NCI-H345 (cell line): ENCODE measurements at regions not wholly inside any gene's neighbourhood (a gene's known extent, or its start where the extent isn't known, plus 50 kb on each side); places are given as distances from the start of the nearest gene placed in this dataset.

Source experiments
- DNase-seq: peaks from one replicate; lab custom pipeline; 2025; lab: John Stamatoyannopoulos, UW

DNA sequence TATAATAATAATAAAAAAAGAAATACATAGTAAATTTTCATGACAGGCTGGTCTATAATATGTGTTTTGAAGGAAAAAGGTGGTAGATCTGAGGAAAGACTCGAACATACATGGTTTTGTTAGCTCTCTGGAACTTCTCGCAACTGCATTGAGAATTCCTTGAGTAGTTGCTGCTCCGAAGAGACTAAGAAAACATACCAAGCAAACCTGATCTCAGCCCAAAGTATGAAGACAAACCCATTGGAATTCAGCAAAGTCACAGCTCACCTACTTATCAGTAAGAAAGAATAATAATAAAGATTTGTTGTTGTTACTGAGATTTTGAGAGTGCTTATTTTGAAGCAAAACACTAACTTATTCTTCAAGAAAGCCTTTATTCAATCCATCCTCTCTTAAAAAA lies 1107.1 kb upstream of the EYS start:
- DNase-seq: no peak

DNA sequence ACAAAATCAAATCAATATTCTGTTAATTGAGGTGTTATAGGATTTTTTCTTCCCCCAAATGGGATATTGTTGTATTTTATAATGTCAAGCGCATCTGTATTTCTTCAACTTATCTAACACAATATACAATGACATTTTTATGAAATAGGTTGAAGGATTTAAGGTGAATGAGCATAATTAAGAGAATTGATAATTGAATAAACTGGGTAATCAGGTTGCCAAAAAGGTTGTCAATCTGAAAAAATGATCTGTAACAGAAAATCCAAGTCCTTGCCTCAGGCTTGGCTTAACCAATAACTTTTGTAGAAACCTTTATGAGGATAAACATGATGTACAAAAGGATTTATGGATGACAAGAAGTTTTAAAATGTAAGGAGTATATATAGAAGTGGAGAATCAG lies 1101.7 kb upstream of the EYS start:
- DNase-seq: no peak

GRCh38 chr6:66796987-66797386 lies 1090.0 kb upstream of the EYS start:
- no peak for DNase-seq

DNA sequence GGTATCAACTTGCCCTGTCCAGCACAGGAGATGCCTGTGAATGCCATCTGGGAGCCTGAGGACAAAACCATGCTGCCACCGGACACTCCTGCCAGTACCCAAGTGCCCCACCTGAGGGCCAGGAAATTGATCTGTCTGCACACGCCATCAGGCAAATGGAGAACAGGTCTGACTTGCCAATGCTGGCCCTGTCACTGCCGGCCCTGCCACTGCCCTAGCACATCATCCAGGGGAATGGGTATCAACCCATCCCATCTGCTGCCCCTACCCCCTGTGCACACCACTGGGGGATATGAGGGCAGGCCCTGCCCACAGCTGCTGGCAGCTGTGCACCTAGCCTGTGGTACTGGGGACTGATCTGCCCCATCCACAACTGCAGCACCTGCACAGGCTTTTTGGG lies 1081.6 kb upstream of the EYS start:
- no peak for DNase-seq

DNA sequence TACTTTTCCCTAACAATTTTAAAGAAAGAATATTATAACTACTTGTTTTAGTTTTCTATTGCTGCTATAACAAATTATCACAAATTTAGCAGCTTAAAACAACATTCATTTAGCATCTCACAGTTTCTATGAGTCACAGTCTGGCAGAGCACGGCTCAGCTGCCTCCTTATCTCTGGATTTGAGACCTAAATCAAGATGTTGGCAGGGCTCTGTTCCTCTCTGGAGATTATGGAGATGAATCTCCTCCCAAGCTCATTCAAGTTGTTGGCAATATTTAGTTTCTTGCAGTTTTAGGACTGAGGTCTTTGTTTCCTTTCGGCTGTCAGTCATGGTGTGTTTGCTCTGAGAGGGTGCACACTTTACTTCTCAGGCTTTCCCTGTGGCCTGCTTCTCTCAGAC lies 1065.8 kb upstream of the EYS start:
- DNase-seq: no peak

DNA sequence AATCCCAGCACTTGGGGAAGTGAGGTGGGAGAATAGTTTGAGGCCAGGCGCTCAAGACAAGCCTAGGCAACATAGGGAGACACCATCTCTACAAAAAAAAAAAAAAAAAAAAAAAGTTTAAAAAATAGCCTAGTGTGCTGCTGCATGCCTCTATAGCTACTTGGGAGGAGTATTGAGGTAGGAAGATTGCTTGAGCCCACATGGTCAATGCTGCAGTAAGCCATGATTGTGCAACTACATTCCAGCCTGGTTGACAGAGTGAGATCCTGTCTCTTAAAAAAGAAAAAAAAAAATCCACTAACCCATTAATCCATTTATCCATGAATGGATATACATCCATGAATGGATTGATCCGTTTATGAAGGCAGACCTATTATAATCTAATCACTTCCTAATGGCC lies 1064.6 kb upstream of the EYS start:
- DNase-seq: no peak

- DNase-seq: no peak
Measured at GRCh38 chr6:66751630-66752029, 1044.6 kb upstream of the EYS start.

DNA sequence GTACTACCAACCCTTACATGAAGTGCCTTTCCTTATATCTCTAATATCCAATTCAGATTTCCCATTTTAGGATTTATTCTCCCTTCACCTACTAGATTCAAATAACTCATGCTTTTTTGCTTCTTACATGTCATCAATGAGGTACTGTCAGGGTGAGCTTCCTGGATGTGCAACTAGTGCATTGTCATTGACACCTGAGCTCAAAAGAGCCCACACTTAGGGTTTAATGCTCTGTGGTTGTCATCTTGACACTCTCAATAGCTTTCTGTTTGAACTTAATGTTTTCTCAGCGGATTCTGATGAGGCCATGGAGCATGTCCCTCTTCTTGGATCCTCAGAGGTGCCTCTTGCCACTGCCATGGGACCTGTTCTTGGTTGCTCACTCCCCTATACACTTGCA lies 1033.3 kb upstream of the EYS start:
- DNase-seq: no peak

GRCh38 chr6:66735106-66735890 lies 1028.3 kb upstream of the EYS start:
- DNase-seq: no peak

GRCh38 chr6:66731310-66731709 lies 1024.3 kb upstream of the EYS start:
- DNase-seq: no peak

- no peak for DNase-seq
Measured at GRCh38 chr6:66725670-66726069, 1018.6 kb upstream of the EYS start.

DNA sequence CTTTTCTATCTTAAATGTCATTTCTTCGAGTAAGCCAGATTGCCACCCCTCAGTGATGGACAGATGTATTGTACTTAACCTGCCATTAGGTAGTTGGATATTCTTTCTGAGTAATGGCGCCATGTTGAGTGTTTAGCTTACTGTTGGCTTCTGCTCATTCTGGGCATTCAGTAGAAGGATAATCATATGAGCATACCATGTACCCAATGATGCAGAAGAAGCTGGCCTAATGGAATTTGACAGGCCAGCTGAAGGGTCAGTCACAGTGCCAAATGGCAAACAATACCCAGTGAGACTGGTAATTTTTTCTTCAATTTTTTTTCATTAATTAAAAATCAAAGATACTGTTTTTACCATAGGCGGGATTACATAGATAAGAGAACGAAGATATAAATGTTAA lies 1010.8 kb upstream of the EYS start:
- DNase-seq: no peak

DNA sequence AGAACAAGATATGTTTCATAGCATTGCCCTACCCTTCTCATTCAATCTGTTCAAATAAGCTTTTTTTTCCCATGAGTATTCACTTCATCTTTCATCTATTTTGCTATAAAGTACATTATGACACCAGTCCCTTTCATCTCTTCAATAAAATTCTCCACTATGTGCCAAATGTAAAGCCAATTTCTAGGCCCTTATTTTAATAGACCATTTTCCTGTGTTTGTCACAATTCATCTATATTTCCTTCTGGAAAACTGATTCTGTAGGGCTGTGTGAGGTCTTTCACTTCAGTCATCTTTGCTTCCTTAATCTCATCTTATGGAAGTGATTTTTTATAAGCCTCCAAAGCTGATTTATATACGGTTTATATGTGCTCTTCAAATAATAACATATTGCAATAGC lies 992.4 kb upstream of the EYS start:
- DNase-seq: no peak

DNA sequence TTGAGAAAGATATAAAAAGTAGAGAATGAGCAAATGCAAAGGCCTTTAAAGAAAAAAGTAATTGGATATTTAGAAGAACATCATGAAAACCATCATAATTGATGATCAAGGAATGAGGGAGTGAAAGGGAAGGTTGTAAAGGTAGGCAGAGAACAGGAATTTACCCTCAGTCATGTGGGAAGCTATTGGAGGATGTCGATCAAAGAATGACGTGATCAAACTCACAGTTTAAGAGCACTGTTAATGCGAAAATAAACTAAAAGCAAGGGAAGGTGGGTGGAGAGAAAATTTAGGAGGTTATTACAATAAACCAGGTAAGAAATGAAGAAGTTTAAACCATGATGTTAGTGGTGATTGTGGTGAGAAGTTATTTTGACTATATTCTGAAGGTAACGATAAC lies 982.6 kb upstream of the EYS start:
- DNase-seq: no peak

GRCh38 chr6:66687611-66688140 lies 980.6 kb upstream of the EYS start:
- no peak for DNase-seq

DNA sequence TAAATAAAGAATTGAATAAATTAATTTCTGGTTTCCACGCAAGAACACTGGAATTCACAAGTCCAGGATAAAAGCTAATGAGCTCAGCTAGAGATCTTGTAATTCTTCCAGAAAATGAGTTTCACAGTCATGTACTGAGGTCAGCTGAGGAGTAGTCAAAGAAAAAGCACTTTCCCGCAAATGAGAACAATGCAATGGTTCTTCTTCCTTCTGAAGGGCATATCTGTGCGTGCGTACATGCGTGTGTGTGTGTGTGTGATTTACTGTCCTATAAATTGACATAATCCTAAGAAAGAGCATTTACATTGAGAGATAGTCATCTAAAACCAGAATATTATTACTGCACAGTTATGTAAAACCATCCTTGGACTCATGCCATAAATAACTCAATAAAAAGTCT lies 968.9 kb upstream of the EYS start:
- DNase-seq: no peak

- DNase-seq: no peak
Measured at GRCh38 chr6:66664112-66664511, 957.1 kb upstream of the EYS start.

DNA sequence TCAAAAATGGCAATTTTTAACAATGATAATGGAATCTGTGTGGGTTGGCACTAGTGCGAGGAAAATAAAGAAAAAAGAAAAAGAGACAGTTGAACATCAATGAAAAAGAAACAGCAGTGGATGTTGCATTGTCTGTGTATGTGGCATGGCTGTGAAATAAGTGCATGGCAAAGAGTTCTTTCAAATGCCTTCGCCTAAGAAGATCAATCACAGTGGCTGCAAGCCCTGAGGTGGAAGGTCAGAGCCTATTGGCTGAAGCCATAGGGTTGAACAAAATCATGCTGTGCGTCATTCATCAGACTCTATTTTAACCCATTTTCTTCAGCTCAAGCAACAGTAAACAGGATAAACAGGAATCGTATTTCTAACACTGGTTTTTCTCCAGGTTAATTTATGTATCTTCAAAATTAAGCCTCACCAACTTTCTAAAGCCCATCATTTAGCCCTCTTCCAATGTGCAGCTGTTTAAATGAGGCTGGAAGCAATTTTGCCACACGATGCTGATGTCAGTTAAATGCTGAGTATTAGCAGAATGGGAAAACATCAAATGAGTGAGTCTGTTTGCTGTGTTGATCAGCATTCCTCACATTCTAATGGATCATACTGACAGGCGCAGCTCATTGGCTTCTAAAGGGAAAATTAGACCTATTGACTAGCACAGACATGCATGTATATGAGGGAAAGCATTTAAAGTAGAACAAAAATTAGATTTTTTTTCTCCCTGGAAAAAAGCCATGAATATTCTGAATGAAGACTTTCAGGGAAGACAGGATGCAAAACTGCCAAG lies 955.9 kb upstream of the EYS start:
- no peak for DNase-seq

- no peak for DNase-seq
Measured at GRCh38 chr6:66662196-66662595, 955.2 kb upstream of the EYS start.

DNA sequence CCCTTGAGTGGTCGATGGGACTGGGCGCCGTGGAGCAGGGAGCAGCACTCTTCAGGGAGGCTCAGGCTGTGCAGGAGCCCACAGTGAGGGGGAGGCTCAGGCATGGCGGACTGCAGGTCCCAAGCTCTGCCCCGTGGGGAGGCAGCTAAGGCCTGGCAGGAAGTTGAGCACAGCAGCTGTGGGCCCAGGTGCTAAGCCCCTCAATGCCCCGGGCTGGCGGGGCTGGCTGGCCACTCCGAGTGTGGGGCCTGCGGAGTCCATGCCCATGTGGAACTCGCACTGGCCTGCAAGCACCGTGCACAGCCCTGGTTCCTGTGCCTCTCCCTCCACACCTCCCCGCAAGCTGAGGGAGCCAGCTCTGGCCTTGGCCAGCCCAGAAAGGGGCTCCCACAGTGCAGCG lies 948.4 kb upstream of the EYS start:
- DNase-seq: no peak

GRCh38 chr6:66638518-66638917 lies 931.5 kb upstream of the EYS start:
- no peak for DNase-seq

- no peak for DNase-seq
Measured at GRCh38 chr6:66638099-66638498, 931.1 kb upstream of the EYS start.

DNA sequence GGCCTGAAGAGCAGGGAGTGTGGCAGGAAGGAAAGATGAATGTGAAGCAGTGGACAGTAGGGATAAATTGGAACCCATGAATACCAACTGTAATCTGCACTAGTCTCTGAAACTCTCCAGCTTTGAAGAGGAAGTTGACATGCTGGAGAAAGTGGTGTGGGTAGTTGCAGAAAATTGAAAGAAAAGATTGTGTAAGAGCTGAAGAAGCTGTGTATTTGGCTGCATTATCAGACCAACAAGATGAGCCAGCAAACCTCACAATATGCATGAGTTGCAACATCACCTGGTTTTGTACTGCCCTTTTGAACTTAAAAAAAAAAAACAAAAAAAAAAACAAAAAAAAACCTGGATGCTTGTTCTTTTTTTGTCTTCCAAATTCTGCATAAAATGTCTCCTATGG lies 921.9 kb upstream of the EYS start:
- no peak for DNase-seq
